ENCODE measurements at regions not wholly inside any gene's neighbourhood (a gene's known extent, or its start where the extent isn't known, plus 50 kb on each side); places are given as distances from the start of the nearest gene placed in this dataset.

- DNase-seq = peak; percentile 59 to 78
Observed at GRCh38 chr2:213202011-213202410, 50.6 kb upstream of the IKZF2 start.

GRCh38 chr2:213205944-213206343, 54.5 kb upstream of the IKZF2 start:
- DNase-seq = no peak

GRCh38 chr2:213213186-213213585, 61.8 kb upstream of the IKZF2 start:
- DNase-seq = no peak

GRCh38 chr2:213214209-213214608, 62.8 kb upstream of the IKZF2 start:
- peak in 1 of 2 experiments; percentile 4 for DNase-seq

GRCh38 chr2:213216461-213216860, 65.0 kb upstream of the IKZF2 start:
- no peak for DNase-seq

- no peak for DNase-seq
Observed at GRCh38 chr2:213219816-213220215, 64.4 kb upstream of the SPAG16 start.

- no peak for DNase-seq
Observed at GRCh38 chr2:213220967-213221603, 63.2 kb upstream of the SPAG16 start.

GRCh38 chr2:213221957-213222356, 62.3 kb upstream of the SPAG16 start:
- DNase-seq = no peak

GRCh38 chr2:213224366-213224765, 59.9 kb upstream of the SPAG16 start:
- no peak for DNase-seq

GRCh38 chr2:213225866-213226265, 58.4 kb upstream of the SPAG16 start:
- DNase-seq = no peak

- no peak for DNase-seq
Observed at GRCh38 chr2:213227458-213227857, 56.8 kb upstream of the SPAG16 start.

- DNase-seq = no peak
Observed at GRCh38 chr2:213228638-213229037, 55.6 kb upstream of the SPAG16 start.

- DNase-seq = no peak
Observed at GRCh38 chr2:213229814-213230213, 54.5 kb upstream of the SPAG16 start.

- DNase-seq = no peak
Observed at GRCh38 chr2:213231966-213232365, 52.3 kb upstream of the SPAG16 start.

- DNase-seq = no peak
Observed at GRCh38 chr2:213232649-213233437, 51.4 kb upstream of the SPAG16 start.

- DNase-seq = no peak
Observed at GRCh38 chr2:213233438-213234330, 50.6 kb upstream of the SPAG16 start.
